OCI-LY3 (cell line): ENCODE measurements at regions not wholly inside any gene's neighbourhood (a gene's known extent, or its start where the extent isn't known, plus 50 kb on each side); places are given as distances from the start of the nearest gene placed in this dataset.

Source experiments
- EZH2phosphoT487 ChIP-seq: fragments of 200-600 bp; shearing (Covaris generic); IDR thresholded peaks from 2 replicates; pipeline ENCODE4 v1.6.1; 2018; ENCODE audit warnings: antibody characterized with exemption, mixed run types, low read depth
- TF ChIP-seq, protein P1 (sequence below): fragments of 200-600, 300-600 bp; sonication (generic); IDR thresholded peaks from 2 replicates; pipeline ENCODE4 v1.5.1; 2014; ENCODE audit warnings: antibody characterized with exemption, low read length, low read depth

DNA sequence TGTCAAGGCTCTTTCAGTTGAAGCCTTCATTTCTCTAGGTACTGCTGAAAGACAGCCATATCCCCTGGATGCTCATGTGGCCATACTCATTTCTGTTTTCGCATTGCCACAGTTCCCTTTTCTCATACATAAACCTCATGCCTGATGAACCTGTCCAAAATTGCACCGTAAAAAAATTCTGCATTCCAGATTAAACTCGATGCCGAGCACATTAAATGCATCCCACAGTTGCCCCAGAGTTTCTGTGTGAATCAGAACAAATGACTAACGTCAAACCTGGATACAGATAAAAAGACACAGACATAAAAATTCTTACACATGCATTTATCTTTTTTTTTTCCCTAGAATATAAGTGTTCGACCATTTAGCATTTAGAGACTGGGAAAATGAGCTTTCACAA is 288.2 kb downstream of the COG6 start:
- TF ChIP-seq, protein P1, sequence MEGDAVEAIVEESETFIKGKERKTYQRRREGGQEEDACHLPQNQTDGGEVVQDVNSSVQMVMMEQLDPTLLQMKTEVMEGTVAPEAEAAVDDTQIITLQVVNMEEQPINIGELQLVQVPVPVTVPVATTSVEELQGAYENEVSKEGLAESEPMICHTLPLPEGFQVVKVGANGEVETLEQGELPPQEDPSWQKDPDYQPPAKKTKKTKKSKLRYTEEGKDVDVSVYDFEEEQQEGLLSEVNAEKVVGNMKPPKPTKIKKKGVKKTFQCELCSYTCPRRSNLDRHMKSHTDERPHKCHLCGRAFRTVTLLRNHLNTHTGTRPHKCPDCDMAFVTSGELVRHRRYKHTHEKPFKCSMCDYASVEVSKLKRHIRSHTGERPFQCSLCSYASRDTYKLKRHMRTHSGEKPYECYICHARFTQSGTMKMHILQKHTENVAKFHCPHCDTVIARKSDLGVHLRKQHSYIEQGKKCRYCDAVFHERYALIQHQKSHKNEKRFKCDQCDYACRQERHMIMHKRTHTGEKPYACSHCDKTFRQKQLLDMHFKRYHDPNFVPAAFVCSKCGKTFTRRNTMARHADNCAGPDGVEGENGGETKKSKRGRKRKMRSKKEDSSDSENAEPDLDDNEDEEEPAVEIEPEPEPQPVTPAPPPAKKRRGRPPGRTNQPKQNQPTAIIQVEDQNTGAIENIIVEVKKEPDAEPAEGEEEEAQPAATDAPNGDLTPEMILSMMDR = no peak
- no peak for TF ChIP-seq EZH2phosphoT487
